EH (cell line): ENCODE measurements at regions not wholly inside any gene's neighbourhood (a gene's known extent, or its start where the extent isn't known, plus 50 kb on each side); places are given as distances from the start of the nearest gene placed in this dataset.
A peak's percentile ranks its signal among the peaks of the same experiment; 100 is the strongest.

Experiments
- DNase-seq: peaks from one replicate; pipeline ENCODE4 v3.0.0-alpha.2; 2015; ENCODE audit warnings: low read depth

GRCh38 chr9:105023788-105024187, 95.8 kb upstream of the ABCA1 start:
- DNase-seq, result no peak

- no peak for DNase-seq
These were observed 96.6 kb upstream of the ABCA1 start for GRCh38 chr9:105024529-105024928.

- DNase-seq, result peak; percentile 60
These were observed 98.5 kb upstream of the ABCA1 start for GRCh38 chr9:105026451-105026850.

GRCh38 chr9:105027084-105027483, 99.1 kb upstream of the ABCA1 start:
- DNase-seq, result no peak

GRCh38 chr9:105030285-105030684, 102.3 kb upstream of the ABCA1 start:
- no peak for DNase-seq

- no peak for DNase-seq
These were observed 109.2 kb upstream of the ABCA1 start for GRCh38 chr9:105037139-105037538.

- peak; percentile 58 for DNase-seq
These were observed 110.1 kb upstream of the ABCA1 start for GRCh38 chr9:105038051-105038450.

- no peak for DNase-seq
These were observed 111.3 kb upstream of the ABCA1 start for GRCh38 chr9:105039175-105039799.

GRCh38 chr9:105043370-105043936, 115.5 kb upstream of the ABCA1 start:
- DNase-seq, result no peak

- DNase-seq, result no peak
These were observed 116.6 kb upstream of the ABCA1 start for GRCh38 chr9:105044518-105044917.

GRCh38 chr9:105046907-105047741, 119.2 kb upstream of the ABCA1 start:
- peak; percentile 35 for DNase-seq

- DNase-seq, result no peak
These were observed 119.7 kb upstream of the ABCA1 start for GRCh38 chr9:105047742-105048041.

GRCh38 chr9:105048331-105048730, 120.4 kb upstream of the ABCA1 start:
- no peak for DNase-seq

GRCh38 chr9:105050296-105050695, 122.3 kb upstream of the ABCA1 start:
- peak; percentile 54 for DNase-seq

GRCh38 chr9:105051897-105052296, 123.9 kb upstream of the ABCA1 start:
- no peak for DNase-seq

- DNase-seq, result no peak
These were observed 124.4 kb upstream of the ABCA1 start for GRCh38 chr9:105052346-105052745.

GRCh38 chr9:105053209-105053652, 125.3 kb upstream of the ABCA1 start:
- peak; percentile 66 for DNase-seq

GRCh38 chr9:105054491-105054890, 126.5 kb upstream of the ABCA1 start:
- DNase-seq, result peak; percentile 95

- peak; percentile 57 for DNase-seq
These were observed 128.0 kb upstream of the ABCA1 start for GRCh38 chr9:105055917-105056316.

- DNase-seq, result no peak
These were observed 129.6 kb upstream of the ABCA1 start for GRCh38 chr9:105057551-105057950.

- DNase-seq, result no peak
These were observed 131.3 kb upstream of the ABCA1 start for GRCh38 chr9:105059252-105059651.

- no peak for DNase-seq
These were observed 134.4 kb upstream of the ABCA1 start for GRCh38 chr9:105062222-105062855.
